ENCODE measurements at regions not wholly inside any gene's neighbourhood (a gene's known extent, or its start where the extent isn't known, plus 50 kb on each side); places are given as distances from the start of the nearest gene placed in this dataset.

- Histone ChIP-seq H3K9me3 (ENCODE audit: control insufficient read depth in 2 of 2, low read length in 2 of 2) (no peaks in the 10 kb centered on the region), H3K36me3 (ENCODE audit: control insufficient read depth in 2 of 2, insufficient read depth in 2 of 2, low read length in 2 of 2) (no peaks in the 10 kb centered on the region), H3K4me3 (ENCODE audit: low read length in 2 of 2) (no peak overlapping the region), H3K4me1 (ENCODE audit: control insufficient read depth, insufficient read depth, low read length) (no peaks in the 10 kb centered on the region), H3K9ac (ENCODE audit: low read length in 2 of 2) (no peak overlapping the region), H3K27me3 (ENCODE audit: control insufficient read depth in 1 of 2, insufficient read depth in 2 of 2, low read length in 2 of 2) (no peaks in the 10 kb centered on the region), H3K27ac (ENCODE audit: low read length) (no peak overlapping the region)
These were observed 145.4 kb downstream of the RPAP3 start for GRCh38 chr12:47560415-47560814.

GRCh38 chr12:47558625-47559345 is 147.0 kb downstream of the RPAP3 start:
- Histone ChIP-seq H3K36me3 (ENCODE audit: control insufficient read depth in 2 of 2, insufficient read depth in 2 of 2, low read length in 2 of 2) (no peaks in the 10 kb centered on the region), H3K9ac (ENCODE audit: low read length in 2 of 2) (no peak overlapping the region), H3K27me3 (ENCODE audit: control insufficient read depth in 1 of 2, insufficient read depth in 2 of 2, low read length in 2 of 2) (no peaks in the 10 kb centered on the region), H3K27ac (ENCODE audit: low read length) (no peak overlapping the region), H3K4me3 (ENCODE audit: low read length in 2 of 2) (no peak overlapping the region), H3K9me3 (ENCODE audit: control insufficient read depth in 2 of 2, low read length in 2 of 2) (no peaks in the 10 kb centered on the region), H3K4me1 (ENCODE audit: control insufficient read depth, insufficient read depth, low read length) (no peaks in the 10 kb centered on the region)

GRCh38 chr12:47557386-47557785 is 148.4 kb downstream of the RPAP3 start:
- Histone ChIP-seq H3K27ac (ENCODE audit: low read length) (no peak overlapping the region), H3K9ac (ENCODE audit: low read length in 2 of 2) (no peak overlapping the region), H3K27me3 (ENCODE audit: control insufficient read depth in 1 of 2, insufficient read depth in 2 of 2, low read length in 2 of 2) (no peaks in the 10 kb centered on the region), H3K9me3 (ENCODE audit: control insufficient read depth in 2 of 2, low read length in 2 of 2) (no peaks in the 10 kb centered on the region), H3K4me3 (ENCODE audit: low read length in 2 of 2) (no peak overlapping the region), H3K36me3 (ENCODE audit: control insufficient read depth in 2 of 2, insufficient read depth in 2 of 2, low read length in 2 of 2) (no peaks in the 10 kb centered on the region), H3K4me1 (ENCODE audit: control insufficient read depth, insufficient read depth, low read length) (no peaks in the 10 kb centered on the region)

GRCh38 chr12:47556261-47557030 is 149.4 kb downstream of the RPAP3 start:
- Histone ChIP-seq H3K36me3 (ENCODE audit: control insufficient read depth in 2 of 2, insufficient read depth in 2 of 2, low read length in 2 of 2) (no peaks in the 10 kb centered on the region), H3K4me1 (ENCODE audit: control insufficient read depth, insufficient read depth, low read length) (no peaks in the 10 kb centered on the region), H3K9me3 (ENCODE audit: control insufficient read depth in 2 of 2, low read length in 2 of 2) (no peaks in the 10 kb centered on the region), H3K9ac (ENCODE audit: low read length in 2 of 2) (no peak overlapping the region), H3K27ac (ENCODE audit: low read length) (no peak overlapping the region), H3K27me3 (ENCODE audit: control insufficient read depth in 1 of 2, insufficient read depth in 2 of 2, low read length in 2 of 2) (no peaks in the 10 kb centered on the region), H3K4me3 (ENCODE audit: low read length in 2 of 2) (no peak overlapping the region)

GRCh38 chr12:47554046-47554653 is 151.7 kb downstream of the RPAP3 start:
- Histone ChIP-seq H3K27me3 (ENCODE audit: control insufficient read depth in 1 of 2, insufficient read depth in 2 of 2, low read length in 2 of 2) (no peaks in the 10 kb centered on the region), H3K4me3 (ENCODE audit: low read length in 2 of 2) (no peak overlapping the region), H3K36me3 (ENCODE audit: control insufficient read depth in 2 of 2, insufficient read depth in 2 of 2, low read length in 2 of 2) (no peaks in the 10 kb centered on the region), H3K9me3 (ENCODE audit: control insufficient read depth in 2 of 2, low read length in 2 of 2) (no peaks in the 10 kb centered on the region), H3K9ac (ENCODE audit: low read length in 2 of 2) (no peak overlapping the region), H3K4me1 (ENCODE audit: control insufficient read depth, insufficient read depth, low read length) (peaks cover 5% of the 10 kb centered on the region), H3K27ac (ENCODE audit: low read length) (no peak overlapping the region)

- Histone ChIP-seq H3K9ac (ENCODE audit: low read length in 2 of 2) (no peak overlapping the region), H3K27ac (ENCODE audit: low read length) (no peak overlapping the region), H3K9me3 (ENCODE audit: control insufficient read depth in 2 of 2, low read length in 2 of 2) (no peaks in the 10 kb centered on the region), H3K4me1 (ENCODE audit: control insufficient read depth, insufficient read depth, low read length) (peaks cover 5% of the 10 kb centered on the region), H3K27me3 (ENCODE audit: control insufficient read depth in 1 of 2, insufficient read depth in 2 of 2, low read length in 2 of 2) (no peaks in the 10 kb centered on the region), H3K4me3 (ENCODE audit: low read length in 2 of 2) (no peak overlapping the region), H3K36me3 (ENCODE audit: control insufficient read depth in 2 of 2, insufficient read depth in 2 of 2, low read length in 2 of 2) (no peaks in the 10 kb centered on the region)
These were observed 152.6 kb downstream of the RPAP3 start for GRCh38 chr12:47553266-47553665.

- no peak overlapping the region for H3K27ac ChIP-seq (ENCODE audit: low read length)
- no peak overlapping the region for H3K4me3 ChIP-seq (ENCODE audit: low read length in 2 of 2)
- no peaks in the 10 kb centered on the region for H3K27me3 ChIP-seq (ENCODE audit: control insufficient read depth in 1 of 2, insufficient read depth in 2 of 2, low read length in 2 of 2)
- H3K9ac ChIP-seq (ENCODE audit: low read length in 2 of 2) = no peak overlapping the region
- peaks cover 5% of the 10 kb centered on the region for H3K4me1 ChIP-seq (ENCODE audit: control insufficient read depth, insufficient read depth, low read length)
- H3K36me3 ChIP-seq (ENCODE audit: control insufficient read depth in 2 of 2, insufficient read depth in 2 of 2, low read length in 2 of 2) = no peaks in the 10 kb centered on the region
- no peaks in the 10 kb centered on the region for H3K9me3 ChIP-seq (ENCODE audit: control insufficient read depth in 2 of 2, low read length in 2 of 2)
These were observed 154.4 kb downstream of the RPAP3 start for GRCh38 chr12:47551426-47551851.

GRCh38 chr12:47549258-47549657 is 156.6 kb downstream of the RPAP3 start:
- no peak overlapping the region for H3K4me3 ChIP-seq (ENCODE audit: low read length in 2 of 2)
- no peaks in the 10 kb centered on the region for H3K9me3 ChIP-seq (ENCODE audit: control insufficient read depth in 2 of 2, low read length in 2 of 2)
- H3K36me3 ChIP-seq (ENCODE audit: control insufficient read depth in 2 of 2, insufficient read depth in 2 of 2, low read length in 2 of 2) = no peaks in the 10 kb centered on the region
- H3K27ac ChIP-seq (ENCODE audit: low read length) = no peak overlapping the region
- no peaks in the 10 kb centered on the region for H3K27me3 ChIP-seq (ENCODE audit: control insufficient read depth in 1 of 2, insufficient read depth in 2 of 2, low read length in 2 of 2)
- H3K9ac ChIP-seq (ENCODE audit: low read length in 2 of 2) = no peak overlapping the region
- H3K4me1 ChIP-seq (ENCODE audit: control insufficient read depth, insufficient read depth, low read length) = peaks cover 5% of the 10 kb centered on the region

- Histone ChIP-seq H3K36me3 (ENCODE audit: control insufficient read depth in 2 of 2, insufficient read depth in 2 of 2, low read length in 2 of 2) (no peaks in the 10 kb centered on the region), H3K27ac (ENCODE audit: low read length) (no peak overlapping the region), H3K9ac (ENCODE audit: low read length in 2 of 2) (no peak overlapping the region), H3K4me1 (ENCODE audit: control insufficient read depth, insufficient read depth, low read length) (peaks cover 5% of the 10 kb centered on the region), H3K27me3 (ENCODE audit: control insufficient read depth in 1 of 2, insufficient read depth in 2 of 2, low read length in 2 of 2) (peaks cover 0 to 2% of the 10 kb centered on the region in 2 donors), H3K4me3 (ENCODE audit: low read length in 2 of 2) (no peak overlapping the region), H3K9me3 (ENCODE audit: control insufficient read depth in 2 of 2, low read length in 2 of 2) (no peaks in the 10 kb centered on the region)
These were observed 157.4 kb downstream of the RPAP3 start for GRCh38 chr12:47548401-47548800.

GRCh38 chr12:47547077-47547476 is 158.8 kb downstream of the RPAP3 start:
- no peak overlapping the region for H3K27ac ChIP-seq (ENCODE audit: low read length)

More at GRCh38 chr12:47547077-47547476, 158.8 kb downstream of the RPAP3 start:
- Histone ChIP-seq H3K9ac (ENCODE audit: low read length in 2 of 2) (no peak overlapping the region), H3K27me3 (ENCODE audit: control insufficient read depth in 1 of 2, insufficient read depth in 2 of 2, low read length in 2 of 2) (peaks cover 0 to 2% of the 10 kb centered on the region in 2 donors), H3K36me3 (ENCODE audit: control insufficient read depth in 2 of 2, insufficient read depth in 2 of 2, low read length in 2 of 2) (no peaks in the 10 kb centered on the region), H3K4me3 (ENCODE audit: low read length in 2 of 2) (no peak overlapping the region), H3K4me1 (ENCODE audit: control insufficient read depth, insufficient read depth, low read length) (peaks cover 5% of the 10 kb centered on the region), H3K9me3 (ENCODE audit: control insufficient read depth in 2 of 2, low read length in 2 of 2) (no peaks in the 10 kb centered on the region)
